Rectal smooth muscle tissue (tissue), 1 donor: ENCODE measurements at regions not wholly inside any gene's neighbourhood (a gene's known extent, or its start where the extent isn't known, plus 50 kb on each side); places are given as distances from the start of the nearest gene placed in this dataset.

Source experiments
- H3K27ac ChIP-seq: one replicate; pipeline ENCODE4 v1.7.0; 2013; ENCODE audit warnings: low read depth, low read length, inconsistent platforms
- H3K27me3 ChIP-seq: one replicate; pipeline ENCODE4 v1.7.0; 2013; ENCODE audit warnings: low read length; ENCODE audit not compliant: control insufficient read depth, insufficient read depth
- H3K36me3 ChIP-seq: one replicate; pipeline ENCODE4 v1.7.0; 2013; ENCODE audit warnings: low read length; ENCODE audit not compliant: control insufficient read depth, insufficient read depth
- H3K4me1 ChIP-seq: one replicate; pipeline ENCODE4 v1.7.0; 2013; ENCODE audit warnings: low read length; ENCODE audit not compliant: control insufficient read depth, insufficient read depth
- H3K4me3 ChIP-seq: one replicate; pipeline ENCODE4 v1.7.0; 2013; ENCODE audit warnings: low read length
- H3K9ac ChIP-seq: one replicate; pipeline ENCODE4 v1.7.0; 2013; ENCODE audit warnings: low read length

DNA sequence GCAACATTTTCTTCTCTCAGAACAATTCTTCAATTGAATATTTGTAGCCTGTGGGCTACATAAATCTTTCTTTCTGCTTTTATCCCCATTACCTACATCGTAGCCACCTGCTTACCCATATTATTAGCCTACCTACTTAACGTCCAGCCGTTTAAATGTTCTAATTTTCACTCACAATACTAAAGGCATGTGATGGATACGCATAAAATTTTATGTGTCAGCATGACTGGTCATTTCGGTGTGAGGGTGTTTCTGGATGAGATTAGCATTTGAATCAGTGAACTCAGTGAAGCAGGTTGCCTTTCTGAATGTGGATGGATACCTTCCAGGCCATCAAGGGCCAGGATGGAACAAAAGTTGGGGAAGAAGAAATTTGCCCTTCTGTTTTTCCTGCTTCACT lies 1722.5 kb upstream of the ACO1 start:
- Histone ChIP-seq H3K4me3 (no peak overlapping the region), H3K4me1 (no peaks in the 10 kb centered on the region), H3K9ac (no peak overlapping the region), H3K27me3 (no peaks in the 10 kb centered on the region), H3K36me3 (no peaks in the 10 kb centered on the region), H3K27ac (no peak overlapping the region)

DNA sequence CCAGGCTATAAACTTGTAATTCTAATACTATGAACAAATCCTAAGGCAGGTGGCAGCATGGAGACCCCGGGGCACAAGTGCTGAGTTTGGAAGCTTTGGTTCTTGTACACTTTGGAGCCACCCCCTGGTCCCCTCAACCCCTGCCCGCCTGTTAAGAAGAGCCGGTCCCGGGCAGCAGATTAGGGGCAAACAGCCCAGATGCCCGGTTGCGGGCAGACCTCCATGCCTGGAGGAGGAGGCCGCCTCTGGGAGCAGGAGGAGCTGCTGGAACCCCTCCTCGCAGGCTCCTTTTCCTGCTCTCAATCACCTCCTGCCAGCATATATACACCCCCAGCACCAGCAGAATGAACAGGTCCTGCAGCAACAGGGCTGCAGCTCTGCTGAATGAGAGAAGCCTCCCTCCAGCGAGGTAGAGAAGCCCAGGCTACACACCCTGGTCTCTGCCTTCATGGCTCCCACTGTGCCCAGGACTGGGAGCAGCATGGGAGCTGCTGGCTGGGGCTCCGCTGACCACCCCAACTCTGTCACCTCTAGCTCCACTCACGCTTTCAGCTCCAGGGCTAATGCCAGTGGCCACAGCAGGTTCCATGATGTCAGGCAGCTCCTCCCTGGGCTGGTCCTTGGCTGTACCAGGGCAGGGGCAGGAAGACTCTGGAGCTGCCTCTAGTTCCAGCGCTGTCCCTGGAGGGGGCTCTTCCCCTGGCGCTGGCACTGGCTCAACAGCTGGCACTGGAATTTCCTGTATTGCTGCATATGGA lies 1713.5 kb upstream of the ACO1 start:
- Histone ChIP-seq H3K9ac (no peak overlapping the region), H3K4me1 (no peaks in the 10 kb centered on the region), H3K36me3 (no peaks in the 10 kb centered on the region), H3K27me3 (no peaks in the 10 kb centered on the region), H3K27ac (no peak overlapping the region), H3K4me3 (no peak overlapping the region)

DNA sequence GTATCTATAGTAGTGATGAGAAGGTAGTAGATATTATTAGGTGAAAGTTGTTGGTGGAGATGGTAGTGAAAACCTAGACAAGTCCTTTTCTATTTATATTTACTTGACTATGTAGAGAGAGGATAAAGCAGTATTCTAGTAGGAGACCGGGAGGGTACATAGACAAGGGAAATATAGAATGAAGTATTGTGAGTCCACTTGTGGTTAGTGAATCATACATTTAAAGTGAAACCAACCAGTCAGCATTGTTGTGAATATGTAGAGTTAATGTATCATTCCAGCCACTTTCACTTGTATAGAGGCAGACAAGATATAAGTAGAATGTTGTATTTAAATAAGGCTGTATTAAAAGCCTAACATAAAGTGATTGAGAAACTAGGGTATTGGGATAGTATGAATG lies 1711.3 kb upstream of the ACO1 start:
- no peak overlapping the region for H3K27ac ChIP-seq
- no peaks in the 10 kb centered on the region for H3K4me1 ChIP-seq
- no peaks in the 10 kb centered on the region for H3K27me3 ChIP-seq
- no peak overlapping the region for H3K9ac ChIP-seq
- H3K36me3 ChIP-seq = no peaks in the 10 kb centered on the region
- no peak overlapping the region for H3K4me3 ChIP-seq

DNA sequence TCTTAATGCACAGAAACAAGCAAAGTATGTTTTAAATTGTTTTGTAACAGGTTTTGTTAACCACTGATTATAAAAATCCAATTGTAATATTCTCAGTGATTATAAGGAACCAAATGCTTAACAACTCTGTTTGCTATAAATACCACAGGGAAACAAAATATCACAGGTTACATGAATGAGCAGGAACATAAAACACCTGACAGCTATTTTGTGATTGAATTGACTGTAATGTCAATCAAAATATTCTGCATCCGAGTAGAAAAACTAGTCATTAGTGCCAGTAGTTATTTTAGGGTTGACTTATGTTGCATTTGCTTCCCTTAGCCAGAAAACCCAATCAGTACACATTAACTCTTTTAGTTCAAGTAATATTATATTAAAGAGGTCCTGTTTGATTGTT lies 1707.8 kb upstream of the ACO1 start:
- Histone ChIP-seq H3K4me3 (no peak overlapping the region), H3K9ac (no peak overlapping the region), H3K27ac (no peak overlapping the region), H3K4me1 (no peaks in the 10 kb centered on the region), H3K36me3 (no peaks in the 10 kb centered on the region), H3K27me3 (no peaks in the 10 kb centered on the region)

DNA sequence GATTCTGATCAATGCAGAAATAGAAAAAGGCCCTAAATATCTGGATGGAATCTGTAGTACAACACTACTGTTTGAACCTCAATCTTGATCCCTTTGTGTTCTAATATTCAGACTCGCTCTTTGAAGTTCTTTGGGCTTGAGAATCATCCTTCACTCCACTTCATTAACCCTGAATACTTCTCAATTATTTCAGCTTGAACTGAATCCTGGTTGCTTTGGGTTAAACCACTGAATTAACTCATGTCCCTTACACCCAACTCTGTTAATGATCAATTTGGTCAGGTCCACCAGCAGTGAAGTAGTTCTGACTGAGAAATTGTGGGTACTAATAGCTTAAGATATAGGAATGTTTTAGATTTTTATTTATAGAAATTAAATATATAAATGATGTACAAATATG lies 1707.2 kb upstream of the ACO1 start:
- Histone ChIP-seq H3K36me3 (no peaks in the 10 kb centered on the region), H3K9ac (no peak overlapping the region), H3K4me1 (no peaks in the 10 kb centered on the region), H3K27ac (no peak overlapping the region), H3K4me3 (no peak overlapping the region), H3K27me3 (no peaks in the 10 kb centered on the region)

DNA sequence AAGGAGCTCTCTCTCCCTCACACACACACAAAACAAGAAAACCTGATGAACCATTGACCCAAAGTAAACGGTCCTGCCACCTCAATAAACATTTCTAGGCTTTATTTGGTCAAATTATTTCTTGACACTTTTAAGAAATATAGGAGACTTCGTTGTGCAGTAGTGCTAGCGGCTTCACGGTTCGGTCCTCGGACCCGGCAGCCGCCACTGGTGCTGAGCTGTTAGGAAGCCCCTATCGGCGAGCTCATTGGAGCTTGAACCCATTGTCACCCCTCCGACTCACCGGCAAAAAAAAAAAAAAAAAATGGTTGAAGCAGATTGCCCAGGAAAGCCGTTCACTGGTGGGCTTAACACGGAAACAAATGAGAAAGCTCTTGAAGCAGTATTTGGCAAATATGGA lies 1695.6 kb upstream of the ACO1 start:
- Histone ChIP-seq H3K27ac (no peak overlapping the region), H3K4me1 (no peaks in the 10 kb centered on the region), H3K27me3 (no peaks in the 10 kb centered on the region)

DNA sequence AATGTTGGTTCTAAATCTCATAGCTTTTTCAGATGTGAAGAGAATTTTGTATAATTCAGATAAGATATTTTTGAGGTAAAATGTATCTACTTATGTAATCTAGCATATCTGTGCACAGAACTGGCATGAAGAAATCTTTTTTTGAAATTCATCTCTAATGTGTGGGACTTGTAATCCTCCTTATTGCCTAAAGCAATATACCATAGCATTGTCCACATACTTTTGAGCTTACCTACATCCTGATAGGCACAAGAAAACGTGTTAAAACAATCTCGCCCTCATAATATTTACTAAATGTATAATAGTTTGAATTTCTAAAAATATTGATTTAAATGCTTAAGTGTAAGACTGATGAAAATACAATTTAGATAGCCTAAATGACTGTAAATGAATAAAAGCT lies 1686.5 kb upstream of the ACO1 start:
- H3K27ac ChIP-seq = no peak overlapping the region
- H3K36me3 ChIP-seq = no peaks in the 10 kb centered on the region
- no peak overlapping the region for H3K4me3 ChIP-seq
- H3K4me1 ChIP-seq = no peaks in the 10 kb centered on the region
- no peaks in the 10 kb centered on the region for H3K27me3 ChIP-seq
- H3K9ac ChIP-seq = no peak overlapping the region

More for the DNA sequence above, 1695.6 kb upstream of the ACO1 start:
- no peak overlapping the region for H3K9ac ChIP-seq
- no peaks in the 10 kb centered on the region for H3K36me3 ChIP-seq
- H3K4me3 ChIP-seq = no peak overlapping the region

DNA sequence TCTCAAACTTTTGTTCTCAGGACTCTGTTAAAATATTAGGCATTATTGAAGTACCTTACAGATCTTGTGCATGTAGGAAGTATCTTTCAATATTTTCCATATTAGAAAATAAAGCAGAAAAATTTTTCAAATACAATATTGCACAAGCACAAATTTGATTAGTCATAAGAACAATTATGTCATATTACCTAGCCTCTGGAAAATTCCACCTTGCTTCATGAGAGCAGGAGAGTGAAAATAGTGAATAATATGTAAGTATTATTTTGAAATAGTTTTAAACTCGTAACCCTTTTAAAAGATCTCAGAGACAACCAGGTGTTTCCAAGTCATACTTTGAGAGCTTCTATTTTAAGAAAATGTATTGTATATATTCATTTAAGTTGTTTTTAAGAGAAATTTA lies 1672.9 kb upstream of the ACO1 start:
- H3K36me3 ChIP-seq = no peaks in the 10 kb centered on the region
- no peak overlapping the region for H3K27ac ChIP-seq
- no peak overlapping the region for H3K4me3 ChIP-seq
- H3K9ac ChIP-seq = no peak overlapping the region
- H3K27me3 ChIP-seq = no peaks in the 10 kb centered on the region
- H3K4me1 ChIP-seq = no peaks in the 10 kb centered on the region

DNA sequence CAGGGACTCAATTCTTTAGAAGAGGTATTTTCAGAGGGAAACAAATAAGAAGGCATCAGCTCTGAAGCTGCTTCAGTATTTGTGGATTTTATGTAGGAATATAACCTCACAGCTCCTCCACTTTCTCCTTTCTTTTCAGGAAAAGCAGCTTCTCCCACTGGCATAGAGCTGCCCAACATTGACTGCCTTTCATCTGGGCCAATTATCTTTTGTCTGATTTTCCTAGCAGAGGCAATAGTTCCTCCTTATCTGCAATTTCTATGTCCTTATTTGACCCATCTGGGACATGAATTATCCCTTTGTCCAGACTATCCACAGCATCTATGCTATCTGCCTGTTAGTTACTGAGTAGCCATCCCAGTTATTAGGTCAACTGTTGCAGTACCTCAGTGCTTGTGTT lies 1671.2 kb upstream of the ACO1 start:
- Histone ChIP-seq H3K4me1 (no peaks in the 10 kb centered on the region), H3K9ac (no peak overlapping the region), H3K27ac (no peak overlapping the region), H3K4me3 (no peak overlapping the region), H3K27me3 (no peaks in the 10 kb centered on the region), H3K36me3 (no peaks in the 10 kb centered on the region)

DNA sequence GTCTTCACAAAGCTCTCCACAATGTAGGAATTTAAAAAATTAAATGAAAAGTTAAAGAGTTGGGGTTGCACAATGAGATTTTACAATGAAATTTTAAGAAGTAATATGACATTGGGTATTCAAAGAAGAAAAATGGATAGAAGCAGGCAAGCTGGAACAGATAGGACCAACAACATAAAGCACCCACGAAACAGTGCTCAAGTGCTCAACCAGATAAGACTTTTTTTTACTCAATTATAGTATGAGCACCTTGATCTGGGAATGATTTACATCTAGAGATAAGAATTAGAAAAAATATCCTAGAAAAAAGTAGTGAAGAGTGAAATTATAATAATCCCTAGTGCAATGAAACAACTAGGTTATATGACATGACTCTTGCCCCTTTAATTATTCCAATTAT lies 1670.1 kb upstream of the ACO1 start:
- H3K4me3 ChIP-seq = no peak overlapping the region
- no peaks in the 10 kb centered on the region for H3K4me1 ChIP-seq
- H3K36me3 ChIP-seq = no peaks in the 10 kb centered on the region
- H3K27ac ChIP-seq = no peak overlapping the region
- H3K9ac ChIP-seq = no peak overlapping the region
- no peaks in the 10 kb centered on the region for H3K27me3 ChIP-seq

DNA sequence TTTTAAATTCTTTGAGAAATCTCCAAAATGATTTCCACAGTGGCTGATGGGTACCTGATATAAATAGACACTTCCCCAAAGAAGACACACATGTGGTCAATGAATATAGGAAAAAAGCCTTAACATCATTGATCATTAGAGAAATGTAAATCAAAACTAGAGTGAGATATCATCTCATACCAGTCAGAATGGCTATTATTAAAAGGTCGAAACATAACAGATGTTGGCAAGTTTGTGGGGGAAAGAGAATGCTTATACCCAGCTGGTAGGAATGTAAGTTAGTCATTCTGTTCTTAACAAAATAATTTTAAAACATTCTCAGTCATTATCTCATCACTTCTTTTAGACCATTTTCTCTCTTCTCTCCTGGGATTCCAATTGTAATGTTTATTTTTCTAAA lies 1666.0 kb upstream of the ACO1 start:
- no peaks in the 10 kb centered on the region for H3K4me1 ChIP-seq
- no peak overlapping the region for H3K9ac ChIP-seq
- H3K36me3 ChIP-seq = no peaks in the 10 kb centered on the region
- H3K27ac ChIP-seq = no peak overlapping the region
- no peaks in the 10 kb centered on the region for H3K27me3 ChIP-seq
- H3K4me3 ChIP-seq = no peak overlapping the region

DNA sequence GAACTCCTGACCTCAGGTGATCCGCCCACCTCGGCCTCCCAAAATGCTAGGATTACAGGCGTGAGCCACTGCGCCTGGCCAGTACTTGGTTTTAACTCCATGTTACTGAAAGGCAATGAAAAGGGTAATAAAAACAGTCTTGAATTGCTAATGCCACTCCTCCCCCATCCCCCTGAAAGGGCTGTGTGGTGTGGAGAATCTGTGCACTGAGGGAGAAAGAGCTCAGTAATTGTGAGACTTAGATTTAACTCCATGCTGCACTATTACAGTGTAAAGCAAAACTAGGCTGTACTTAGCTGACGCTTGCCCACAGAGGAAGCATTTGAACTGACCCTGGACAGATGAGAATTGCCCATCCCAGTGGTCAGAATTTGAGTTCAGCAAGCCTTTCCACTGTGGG lies 1662.4 kb upstream of the ACO1 start:
- Histone ChIP-seq H3K36me3 (no peaks in the 10 kb centered on the region), H3K9ac (no peak overlapping the region), H3K4me1 (no peaks in the 10 kb centered on the region)

DNA sequence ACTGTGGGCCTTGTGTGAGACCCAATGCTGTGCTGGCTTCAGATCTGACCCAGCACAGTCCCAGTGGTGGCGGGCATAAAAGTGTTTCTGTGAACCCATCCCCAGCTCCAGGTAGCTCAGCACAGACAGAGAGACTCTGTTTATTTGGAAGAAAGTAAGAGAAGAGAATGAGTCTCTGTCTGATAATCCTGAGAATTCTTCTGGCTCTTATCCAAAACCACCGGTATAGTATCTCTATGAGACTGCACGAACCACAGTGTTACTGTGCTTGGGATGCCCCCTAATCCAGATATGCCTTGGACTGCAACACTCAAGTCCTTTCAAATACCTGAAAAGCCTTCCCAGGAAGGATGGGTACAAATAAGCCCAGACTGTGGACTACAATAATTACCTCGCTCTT lies 1660.8 kb upstream of the ACO1 start:
- no peak overlapping the region for H3K9ac ChIP-seq
- H3K4me1 ChIP-seq = no peaks in the 10 kb centered on the region
- no peaks in the 10 kb centered on the region for H3K27me3 ChIP-seq
- no peak overlapping the region for H3K4me3 ChIP-seq
- H3K36me3 ChIP-seq = no peaks in the 10 kb centered on the region
- H3K27ac ChIP-seq = no peak overlapping the region

More for the DNA sequence above, 1662.4 kb upstream of the ACO1 start:
- Histone ChIP-seq H3K27me3 (no peaks in the 10 kb centered on the region), H3K4me3 (no peak overlapping the region), H3K27ac (no peak overlapping the region)
